Fibroblast of lung (primary cell): ENCODE measurements at regions not wholly inside any gene's neighbourhood (a gene's known extent, or its start where the extent isn't known, plus 50 kb on each side); places are given as distances from the start of the nearest gene placed in this dataset.

Experiments used
- DNase-seq, 2 donors: peaks; one replicate each; pipeline versions ENCODE4 v3.0.0 to v3.0.0-alpha.2; 2010; ENCODE audit warnings: low read depth in 2 of 2
- H2AFZ ChIP-seq: 2 replicates; pipeline ENCODE4 v1.5.1; 2012; ENCODE audit warnings: low read length, control low read depth, inconsistent platforms
- H3K27ac ChIP-seq: 2 replicates; pipeline ENCODE4 v1.5.1; 2011; ENCODE audit warnings: low read length, control low read depth; ENCODE audit not compliant: insufficient read depth
- H3K27me3 ChIP-seq: 2 replicates; pipeline ENCODE4 v1.5.1; 2011; ENCODE audit warnings: mild to moderate bottlenecking, low read length; ENCODE audit not compliant: control insufficient read depth, insufficient read depth
- H3K36me3 ChIP-seq: 2 replicates; pipeline ENCODE4 v1.5.1; 2011; ENCODE audit warnings: low read length; ENCODE audit not compliant: control insufficient read depth, insufficient read depth
- H3K4me1 ChIP-seq: 2 replicates; pipeline ENCODE4 v1.5.1; 2011; ENCODE audit warnings: low read length; ENCODE audit not compliant: control insufficient read depth, insufficient read depth; ENCODE audit errors: extremely low read depth
- H3K4me2 ChIP-seq: 2 replicates; pipeline ENCODE4 v1.5.1; 2011; ENCODE audit warnings: low read length, control low read depth; ENCODE audit not compliant: insufficient read depth; ENCODE audit errors: extremely low read depth
- H3K4me3 ChIP-seq, 4 experiments: fragments of 200-600 bp in 1 of 4; sonication (generic) in 1 of 4; replicated peaks in 1 of 4; 2 replicates each; pipeline ENCODE4 v1.5.1; 2011 to 2016; ENCODE audit warnings: low read length in 4 of 4, low read depth in 3 of 4, mild to moderate bottlenecking in 3 of 4, control low read depth in 2 of 4, inconsistent platforms in 1 of 4, mixed read lengths in 1 of 4; ENCODE audit not compliant: insufficient read depth in 1 of 4; ENCODE audit errors: control extremely low read depth in 1 of 4
- H3K79me2 ChIP-seq: 2 replicates; pipeline ENCODE4 v1.5.1; 2012; ENCODE audit warnings: mild to moderate bottlenecking, low read length, inconsistent platforms; ENCODE audit not compliant: control insufficient read depth, insufficient read depth
- H3K9ac ChIP-seq: 2 replicates; pipeline ENCODE4 v1.5.1; 2011; ENCODE audit warnings: mild to moderate bottlenecking, low read length, control low read depth; ENCODE audit not compliant: insufficient read depth
- H3K9me3 ChIP-seq: 2 replicates; pipeline ENCODE4 v1.5.1; 2012; ENCODE audit warnings: low read depth, low read length; ENCODE audit not compliant: control insufficient read depth, insufficient read depth
- H4K20me1 ChIP-seq: 2 replicates; pipeline ENCODE4 v1.5.1; 2011; ENCODE audit warnings: low read length; ENCODE audit not compliant: control insufficient read depth, insufficient read depth; ENCODE audit errors: extremely low read depth
- EZH2 ChIP-seq: IDR thresholded peaks from 2 replicates; pipeline ENCODE4 v1.5.1; 2012; ENCODE audit warnings: low read length, control low read depth, mild to moderate bottlenecking; ENCODE audit errors: missing control alignments
- TF ChIP-seq, protein P1 (sequence below), 2 donors: IDR thresholded peaks in 1 of 2; conservative IDR thresholded peaks in 1 of 2; 1 replicate in 1 of 2; 2 replicates in 1 of 2; pipeline ENCODE4 v1.5.1; 2011 to 2012; ENCODE audit warnings: low read length in 2 of 2, control low read depth in 1 of 2, inconsistent platforms in 1 of 2, low read depth in 1 of 2, mild to moderate bottlenecking in 1 of 2

DNA sequence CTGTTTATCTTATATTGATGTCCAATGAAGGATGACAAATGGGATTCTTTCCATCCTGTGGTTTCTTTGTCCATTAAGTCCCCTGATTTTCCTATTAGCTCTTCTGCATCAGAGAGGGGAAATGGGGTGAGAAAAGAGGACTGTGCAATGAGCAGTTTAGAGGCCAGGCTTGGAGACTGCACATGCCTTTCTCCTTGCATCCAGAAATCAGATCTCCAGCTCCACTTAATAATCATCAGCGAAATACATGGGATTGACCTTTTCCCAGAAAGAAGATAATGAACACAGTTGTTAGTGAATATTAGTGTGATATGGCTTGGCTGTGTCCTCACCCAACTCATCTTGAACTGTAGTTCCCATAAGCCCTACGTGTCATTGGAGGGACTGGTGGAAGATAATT is 697.4 kb downstream of the CBLN2 start:
- Histone ChIP-seq H3K9me3 (no peaks in the 10 kb centered on the region), H2AFZ (no peak overlapping the region), H4K20me1 (no peaks in the 10 kb centered on the region), H3K27me3 (no peaks in the 10 kb centered on the region), H3K4me3 (no peak overlapping the region), H3K27ac (no peak overlapping the region), H3K4me2 (no peak overlapping the region), H3K9ac (no peak overlapping the region), H3K79me2 (no peaks in the 10 kb centered on the region), H3K4me1 (no peaks in the 10 kb centered on the region), H3K36me3 (no peaks in the 10 kb centered on the region)
- TF ChIP-seq, protein P1, sequence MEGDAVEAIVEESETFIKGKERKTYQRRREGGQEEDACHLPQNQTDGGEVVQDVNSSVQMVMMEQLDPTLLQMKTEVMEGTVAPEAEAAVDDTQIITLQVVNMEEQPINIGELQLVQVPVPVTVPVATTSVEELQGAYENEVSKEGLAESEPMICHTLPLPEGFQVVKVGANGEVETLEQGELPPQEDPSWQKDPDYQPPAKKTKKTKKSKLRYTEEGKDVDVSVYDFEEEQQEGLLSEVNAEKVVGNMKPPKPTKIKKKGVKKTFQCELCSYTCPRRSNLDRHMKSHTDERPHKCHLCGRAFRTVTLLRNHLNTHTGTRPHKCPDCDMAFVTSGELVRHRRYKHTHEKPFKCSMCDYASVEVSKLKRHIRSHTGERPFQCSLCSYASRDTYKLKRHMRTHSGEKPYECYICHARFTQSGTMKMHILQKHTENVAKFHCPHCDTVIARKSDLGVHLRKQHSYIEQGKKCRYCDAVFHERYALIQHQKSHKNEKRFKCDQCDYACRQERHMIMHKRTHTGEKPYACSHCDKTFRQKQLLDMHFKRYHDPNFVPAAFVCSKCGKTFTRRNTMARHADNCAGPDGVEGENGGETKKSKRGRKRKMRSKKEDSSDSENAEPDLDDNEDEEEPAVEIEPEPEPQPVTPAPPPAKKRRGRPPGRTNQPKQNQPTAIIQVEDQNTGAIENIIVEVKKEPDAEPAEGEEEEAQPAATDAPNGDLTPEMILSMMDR (conservative IDR thresholded peaks at IDR 0.05 in 1 of 2, IDR thresholded peaks at IDR 0.05 in 1 of 2; ENCODE audit: low read depth in 1 of 2, low read length in 2 of 2): no peak
- no peak for TF ChIP-seq EZH2
- DNase-seq: no peak

DNA sequence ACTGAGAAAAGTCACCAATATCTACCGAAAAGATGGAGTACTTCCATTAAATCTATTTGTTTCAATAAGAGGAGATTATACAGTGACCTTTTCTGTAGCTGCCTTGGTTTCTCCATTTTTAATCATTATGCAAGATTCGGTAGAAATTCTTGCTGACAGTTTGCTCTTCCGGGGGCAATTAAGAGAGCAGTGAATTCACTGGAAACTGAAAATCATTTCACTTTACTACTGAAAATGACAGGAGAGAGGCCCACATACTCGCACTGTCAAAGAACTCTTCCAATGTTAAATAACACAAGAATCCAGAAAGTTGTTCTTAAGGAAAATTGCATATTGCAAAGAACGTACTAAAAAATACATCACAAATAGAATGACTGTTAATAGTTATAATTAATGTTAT is 699.3 kb downstream of the CBLN2 start:
- H3K9me3 ChIP-seq: no peaks in the 10 kb centered on the region
- H3K4me1 ChIP-seq: no peaks in the 10 kb centered on the region
- H3K79me2 ChIP-seq: no peaks in the 10 kb centered on the region
- no peak overlapping the region for H3K9ac ChIP-seq
- H3K4me2 ChIP-seq: no peak overlapping the region
- no peak overlapping the region for H3K4me3 ChIP-seq
- no peak for TF ChIP-seq EZH2
- TF ChIP-seq, protein P1 (conservative IDR thresholded peaks at IDR 0.05 in 1 of 2, IDR thresholded peaks at IDR 0.05 in 1 of 2; ENCODE audit: low read depth in 1 of 2, low read length in 2 of 2): no peak
- no peaks in the 10 kb centered on the region for H3K36me3 ChIP-seq
- no peak overlapping the region for H2AFZ ChIP-seq
- H4K20me1 ChIP-seq: no peaks in the 10 kb centered on the region
- DNase-seq: no peak
- no peaks in the 10 kb centered on the region for H3K27me3 ChIP-seq
- H3K27ac ChIP-seq: no peak overlapping the region

DNA sequence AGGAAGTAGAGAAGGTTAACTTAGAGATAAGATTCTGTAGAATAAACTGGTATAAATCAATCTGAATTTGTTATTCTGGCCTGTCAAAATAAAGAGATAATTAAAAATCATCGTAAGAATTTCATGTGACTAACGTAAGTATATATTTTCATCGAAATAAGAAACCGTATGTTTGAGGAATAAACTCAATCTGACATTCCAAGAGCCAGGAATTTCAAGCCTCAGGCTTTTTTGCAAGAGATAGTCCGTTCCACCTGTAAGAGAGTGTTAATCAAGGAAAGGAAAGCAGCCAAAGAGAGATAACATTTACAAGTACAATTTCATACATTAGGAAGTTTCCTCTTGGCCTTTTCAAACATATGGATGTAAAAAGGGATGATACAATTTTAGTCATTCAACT is 701.5 kb downstream of the CBLN2 start:
- no peaks in the 10 kb centered on the region for H3K27me3 ChIP-seq
- H4K20me1 ChIP-seq: no peaks in the 10 kb centered on the region
- H3K27ac ChIP-seq: no peak overlapping the region
- no peak overlapping the region for H3K9ac ChIP-seq
- no peaks in the 10 kb centered on the region for H3K36me3 ChIP-seq
- no peak overlapping the region for H2AFZ ChIP-seq
- H3K4me3 ChIP-seq: no peak overlapping the region
- no peaks in the 10 kb centered on the region for H3K9me3 ChIP-seq
- no peaks in the 10 kb centered on the region for H3K79me2 ChIP-seq
- no peaks in the 10 kb centered on the region for H3K4me1 ChIP-seq
- no peak overlapping the region for H3K4me2 ChIP-seq
- TF ChIP-seq EZH2: no peak
- no peak for DNase-seq
